ENCODE measurements at regions not wholly inside any gene's neighbourhood (a gene's known extent, or its start where the extent isn't known, plus 50 kb on each side); places are given as distances from the start of the nearest gene placed in this dataset.

DNA sequence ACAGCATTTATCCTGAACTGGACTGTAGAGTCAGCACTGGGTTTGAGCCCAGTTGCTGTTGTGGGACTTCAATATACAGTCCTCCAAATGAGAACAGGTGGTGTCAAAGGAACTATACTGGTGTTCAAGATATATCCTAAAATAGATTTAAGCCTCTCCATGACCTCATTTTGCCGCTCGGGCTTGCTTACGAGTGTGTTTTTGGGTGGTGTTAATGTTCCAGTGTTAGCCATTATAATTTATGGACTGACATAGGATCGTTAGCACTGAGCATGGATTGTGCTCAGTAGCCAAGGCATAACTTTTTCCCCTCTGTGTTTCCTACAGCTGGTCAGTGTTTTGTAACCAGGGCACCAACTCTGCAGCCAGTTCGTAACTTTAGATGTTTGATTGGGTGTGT is 306.6 kb downstream of the SPATA31D1 start:
- H3K4me1 ChIP-seq (ENCODE audit: control insufficient read depth, low read length), result no peaks in the 10 kb centered on the region
- H3K9me3 ChIP-seq (ENCODE audit: control insufficient read depth, insufficient read depth, low read length), result no peaks in the 10 kb centered on the region
- no peak overlapping the region for H3K4me2 ChIP-seq (ENCODE audit: low read length)
- H3K27ac ChIP-seq (ENCODE audit: low read depth, low read length), result no peak overlapping the region
- no peaks in the 10 kb centered on the region for H4K20me1 ChIP-seq (ENCODE audit: control insufficient read depth, insufficient read depth, low read depth, low read length)
- H3F3A ChIP-seq (ENCODE audit: control insufficient read depth, insufficient read depth), result no peaks in the 10 kb centered on the region
- no peaks in the 10 kb centered on the region for H3K36me3 ChIP-seq (ENCODE audit: control insufficient read depth, low read length)
- H3K79me2 ChIP-seq (ENCODE audit: control insufficient read depth, low read length), result no peaks in the 10 kb centered on the region
- no peak overlapping the region for H3K4me3 ChIP-seq (ENCODE audit: low read length)
- H3K9me2 ChIP-seq (replicated peaks; ENCODE audit: control insufficient read depth, low read length), result no peaks in the 10 kb centered on the region
- TF ChIP-seq EZH2phosphoT487 (IDR thresholded peaks at IDR 0.05; ENCODE audit: borderline replicate concordance, low read length) (no peak), CTCF (IDR thresholded peaks at IDR 0.05; ENCODE audit: low read depth, low read length, poor library complexity, severe bottlenecking) (no peak)
- H3K27me3 ChIP-seq (ENCODE audit: control insufficient read depth, low read length), result no peaks in the 10 kb centered on the region

GRCh38 chr9:82299870-82300269 is 311.3 kb downstream of the SPATA31D1 start:
- no peaks in the 10 kb centered on the region for H3K79me2 ChIP-seq (ENCODE audit: control insufficient read depth, low read length)
- no peaks in the 10 kb centered on the region for H4K20me1 ChIP-seq (ENCODE audit: control insufficient read depth, insufficient read depth, low read depth, low read length)
- H3K27ac ChIP-seq (ENCODE audit: low read depth, low read length), result no peak overlapping the region
- no peak overlapping the region for H3K4me3 ChIP-seq (ENCODE audit: low read length)
- no peaks in the 10 kb centered on the region for H3K27me3 ChIP-seq (ENCODE audit: control insufficient read depth, low read length)
- no peaks in the 10 kb centered on the region for H3K4me1 ChIP-seq (ENCODE audit: control insufficient read depth, low read length)
- no peaks in the 10 kb centered on the region for H3K9me2 ChIP-seq (replicated peaks; ENCODE audit: control insufficient read depth, low read length)
- no peaks in the 10 kb centered on the region for H3K9me3 ChIP-seq (ENCODE audit: control insufficient read depth, insufficient read depth, low read length)
- TF ChIP-seq CTCF (IDR thresholded peaks at IDR 0.05; ENCODE audit: low read depth, low read length, poor library complexity, severe bottlenecking), result no peak
- TF ChIP-seq EZH2phosphoT487 (IDR thresholded peaks at IDR 0.05; ENCODE audit: borderline replicate concordance, low read length), result no peak
- no peak overlapping the region for H3K4me2 ChIP-seq (ENCODE audit: low read length)
- no peaks in the 10 kb centered on the region for H3F3A ChIP-seq (ENCODE audit: control insufficient read depth, insufficient read depth)
- H3K36me3 ChIP-seq (ENCODE audit: control insufficient read depth, low read length), result no peaks in the 10 kb centered on the region

GRCh38 chr9:82302968-82303655 is 314.5 kb downstream of the SPATA31D1 start:
- Histone ChIP-seq H3K4me2 (ENCODE audit: low read length) (no peak overlapping the region), H3K4me1 (ENCODE audit: control insufficient read depth, low read length) (no peaks in the 10 kb centered on the region), H4K20me1 (ENCODE audit: control insufficient read depth, insufficient read depth, low read depth, low read length) (no peaks in the 10 kb centered on the region), H3K27ac (ENCODE audit: low read depth, low read length) (no peak overlapping the region), H3K79me2 (ENCODE audit: control insufficient read depth, low read length) (no peaks in the 10 kb centered on the region), H3K9me3 (ENCODE audit: control insufficient read depth, insufficient read depth, low read length) (no peaks in the 10 kb centered on the region), H3K27me3 (ENCODE audit: control insufficient read depth, low read length) (no peaks in the 10 kb centered on the region), H3K4me3 (ENCODE audit: low read length) (no peak overlapping the region), H3K9me2 (replicated peaks; ENCODE audit: control insufficient read depth, low read length) (no peaks in the 10 kb centered on the region), H3F3A (ENCODE audit: control insufficient read depth, insufficient read depth) (no peaks in the 10 kb centered on the region), H3K36me3 (ENCODE audit: control insufficient read depth, low read length) (no peaks in the 10 kb centered on the region)
- TF ChIP-seq CTCF (IDR thresholded peaks at IDR 0.05; ENCODE audit: low read depth, low read length, poor library complexity, severe bottlenecking), result no peak
- TF ChIP-seq EZH2phosphoT487 (IDR thresholded peaks at IDR 0.05; ENCODE audit: borderline replicate concordance, low read length), result no peak

All from DOHH2 (cell line).